ENCODE measurements at regions not wholly inside any gene's neighbourhood (a gene's known extent, or its start where the extent isn't known, plus 50 kb on each side); places are given as distances from the start of the nearest gene placed in this dataset.

DNA sequence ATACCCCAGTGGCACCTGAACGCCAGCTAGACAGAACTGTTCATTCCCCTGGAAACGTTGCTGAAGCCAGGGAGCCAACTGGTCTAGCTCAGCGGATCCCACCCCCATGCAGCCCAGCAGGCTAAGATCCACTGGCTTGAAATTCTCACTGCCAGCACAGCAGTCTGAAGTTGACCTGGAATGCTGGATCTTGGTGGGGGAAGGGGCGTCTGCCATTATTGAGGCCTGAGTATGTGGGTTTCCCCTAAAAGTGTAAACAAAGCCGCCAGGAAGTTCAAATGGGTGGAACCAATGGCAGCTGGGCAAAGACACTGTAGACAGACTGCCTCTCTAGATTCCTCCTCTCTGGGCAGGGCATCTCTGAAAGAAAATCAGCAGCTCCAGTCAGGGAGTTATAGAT, 213.0 kb downstream of the NKX6-1 start:
- Histone ChIP-seq H3K4me3 (no peak overlapping the region), H3K36me3 (no peaks in the 10 kb centered on the region), H3K9me3 (no peaks in the 10 kb centered on the region), H3K27me3 (no peaks in the 10 kb centered on the region), H3K4me1 (ENCODE audit: insufficient read depth) (no peaks in the 10 kb centered on the region), H3K27ac (no peak overlapping the region)
- 63 to 69% (median 64%) methylated on average over 5 of the region's 5 CpGs for WGBS, 3 donors
- intact Hi-C loops (cut with DNase I), result no loop called here
- no peak for DNase-seq
- TF ChIP-seq POLR2A (IDR thresholded peaks at IDR 0.05), result no peak
- TF ChIP-seq, protein P1, sequence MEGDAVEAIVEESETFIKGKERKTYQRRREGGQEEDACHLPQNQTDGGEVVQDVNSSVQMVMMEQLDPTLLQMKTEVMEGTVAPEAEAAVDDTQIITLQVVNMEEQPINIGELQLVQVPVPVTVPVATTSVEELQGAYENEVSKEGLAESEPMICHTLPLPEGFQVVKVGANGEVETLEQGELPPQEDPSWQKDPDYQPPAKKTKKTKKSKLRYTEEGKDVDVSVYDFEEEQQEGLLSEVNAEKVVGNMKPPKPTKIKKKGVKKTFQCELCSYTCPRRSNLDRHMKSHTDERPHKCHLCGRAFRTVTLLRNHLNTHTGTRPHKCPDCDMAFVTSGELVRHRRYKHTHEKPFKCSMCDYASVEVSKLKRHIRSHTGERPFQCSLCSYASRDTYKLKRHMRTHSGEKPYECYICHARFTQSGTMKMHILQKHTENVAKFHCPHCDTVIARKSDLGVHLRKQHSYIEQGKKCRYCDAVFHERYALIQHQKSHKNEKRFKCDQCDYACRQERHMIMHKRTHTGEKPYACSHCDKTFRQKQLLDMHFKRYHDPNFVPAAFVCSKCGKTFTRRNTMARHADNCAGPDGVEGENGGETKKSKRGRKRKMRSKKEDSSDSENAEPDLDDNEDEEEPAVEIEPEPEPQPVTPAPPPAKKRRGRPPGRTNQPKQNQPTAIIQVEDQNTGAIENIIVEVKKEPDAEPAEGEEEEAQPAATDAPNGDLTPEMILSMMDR (IDR thresholded peaks at IDR 0.05), result no peak
- TF ChIP-seq EP300 (IDR thresholded peaks at IDR 0.05), result no peak

DNA sequence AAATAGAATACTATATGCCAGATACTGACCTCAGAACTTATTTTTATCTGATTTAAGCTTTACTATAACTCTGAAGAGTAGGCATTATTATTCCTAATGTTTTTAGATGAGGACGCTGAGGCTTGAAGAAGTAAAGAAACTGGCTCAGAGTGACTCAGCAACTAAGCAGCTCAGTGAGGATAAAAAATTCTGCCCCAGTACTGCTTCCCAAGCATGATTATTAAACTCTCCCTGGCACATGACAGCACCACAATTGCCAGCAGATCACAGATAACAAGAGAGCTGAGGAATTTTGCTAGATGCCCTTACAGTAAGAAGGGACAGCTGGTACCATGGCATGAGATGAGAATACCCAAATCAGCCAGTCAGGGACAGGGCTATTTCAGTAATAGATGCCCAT, 219.4 kb downstream of the NKX6-1 start:
- H3K27me3 ChIP-seq, result no peaks in the 10 kb centered on the region
- intact Hi-C loops (cut with DNase I), result no loop called here
- no peaks in the 10 kb centered on the region for H3K36me3 ChIP-seq
- H3K4me3 ChIP-seq, result no peak overlapping the region
- H3K27ac ChIP-seq, result no peak overlapping the region
- H3K9me3 ChIP-seq, result no peaks in the 10 kb centered on the region
- TF ChIP-seq, protein P1 (IDR thresholded peaks at IDR 0.05), result no peak
- no peak for TF ChIP-seq EP300 (IDR thresholded peaks at IDR 0.05)
- TF ChIP-seq POLR2A (IDR thresholded peaks at IDR 0.05), result no peak
- no peak for DNase-seq
- WGBS, 3 donors, result 43 to 53% (median 49%) methylated on average over 1 of the region's 1 CpG
- H3K4me1 ChIP-seq (ENCODE audit: insufficient read depth), result no peaks in the 10 kb centered on the region

DNA sequence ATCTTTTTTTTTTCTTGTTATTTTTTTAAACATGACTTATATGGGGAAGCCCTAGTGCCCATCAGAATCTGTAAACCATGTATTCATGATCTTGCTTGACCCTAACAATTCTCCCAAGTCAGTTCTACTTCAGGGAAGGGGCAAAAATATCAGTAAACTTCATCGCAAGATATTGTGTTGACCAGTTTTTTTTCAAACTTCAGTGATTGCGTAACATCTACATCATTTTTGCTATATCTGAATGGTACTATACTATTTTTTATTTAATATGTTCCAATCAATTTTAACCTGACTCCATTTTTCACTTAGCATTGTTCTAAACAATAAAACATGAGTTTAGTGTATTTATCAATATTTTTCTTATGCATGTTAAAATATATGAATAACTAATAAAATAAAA, 221.2 kb downstream of the NKX6-1 start:
- H3K4me1 ChIP-seq (ENCODE audit: insufficient read depth), result no peaks in the 10 kb centered on the region
- intact Hi-C loops (cut with DNase I), result no loop called here
- no peaks in the 10 kb centered on the region for H3K27me3 ChIP-seq
- TF ChIP-seq POLR2A (IDR thresholded peaks at IDR 0.05) (no peak), EP300 (IDR thresholded peaks at IDR 0.05) (no peak)
- TF ChIP-seq, protein P1 (IDR thresholded peaks at IDR 0.05), result no peak
- no peak overlapping the region for H3K4me3 ChIP-seq
- DNase-seq, result no peak
- 47 to 92% (median 48%) methylated on average over 2 of the region's 2 CpGs for WGBS, 3 donors
- no peak overlapping the region for H3K27ac ChIP-seq
- H3K9me3 ChIP-seq, result no peaks in the 10 kb centered on the region
- no peaks in the 10 kb centered on the region for H3K36me3 ChIP-seq

DNA sequence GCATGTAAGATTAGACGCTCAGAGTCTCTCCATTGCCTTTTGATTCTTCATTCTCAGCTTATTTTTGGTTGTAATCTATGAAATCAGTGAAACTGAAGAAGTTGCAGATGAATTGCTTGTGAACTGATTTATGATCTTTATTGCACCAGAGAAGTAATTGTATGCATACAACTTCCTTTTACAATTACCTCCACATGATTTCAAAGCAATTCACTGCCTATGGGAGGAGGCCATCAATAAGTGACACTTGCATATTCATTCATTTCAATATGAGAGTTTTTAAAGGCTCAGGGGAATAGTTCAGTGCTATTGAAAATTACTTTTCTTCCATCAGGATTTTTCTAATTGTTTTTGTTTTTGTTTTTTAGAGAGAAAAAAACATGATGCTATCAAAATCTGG, 222.3 kb downstream of the NKX6-1 start:
- no peaks in the 10 kb centered on the region for H3K36me3 ChIP-seq
- intact Hi-C loops (cut with DNase I), result no loop called here
- 80 to 89% (median 84%) methylated on average over 1 of the region's 1 CpG for WGBS, 3 donors

More for the DNA sequence above, 222.3 kb downstream of the NKX6-1 start:
- TF ChIP-seq, protein P1 (IDR thresholded peaks at IDR 0.05), result no peak
- TF ChIP-seq EP300 (IDR thresholded peaks at IDR 0.05), result no peak
- TF ChIP-seq POLR2A (IDR thresholded peaks at IDR 0.05), result no peak
- Histone ChIP-seq H3K27me3 (no peaks in the 10 kb centered on the region), H3K27ac (no peak overlapping the region), H3K4me1 (ENCODE audit: insufficient read depth) (no peaks in the 10 kb centered on the region), H3K4me3 (no peak overlapping the region), H3K9me3 (no peaks in the 10 kb centered on the region)
- DNase-seq, result no peak
